Pons (tissue), 1 donor: ENCODE measurements at regions not wholly inside any gene's neighbourhood (a gene's known extent, or its start where the extent isn't known, plus 50 kb on each side); places are given as distances from the start of the nearest gene placed in this dataset.

Experiments
- DNase-seq: peaks from one replicate; pipeline ENCODE4 v3.0.0-alpha.2; 2016; ENCODE audit warnings: low spot score

GRCh38 chr13:59546178-59546577 is 617.5 kb downstream of the DIAPH3 start:
- DNase-seq, result no peak

- DNase-seq, result no peak
These were observed 615.8 kb downstream of the DIAPH3 start for GRCh38 chr13:59547950-59548349.

DNA sequence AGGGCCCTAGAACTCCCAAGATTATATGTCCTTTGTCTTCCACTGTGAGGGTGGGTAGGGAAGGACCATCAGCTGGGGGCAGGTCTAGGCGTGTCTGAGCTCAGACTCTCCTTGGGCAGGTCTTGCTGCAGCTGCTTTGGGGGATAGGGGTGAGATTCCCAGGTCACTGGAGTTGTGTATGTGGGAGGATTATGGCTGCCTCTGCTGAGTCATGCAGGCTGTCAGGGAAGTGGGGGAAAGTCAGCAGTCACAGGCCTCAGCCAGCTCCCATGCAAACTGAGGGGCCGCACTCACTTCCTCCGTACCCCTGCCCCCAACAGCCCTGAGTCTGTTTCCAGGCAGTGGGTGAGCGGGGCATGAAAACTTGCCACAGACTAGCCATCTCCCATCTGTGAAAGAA is 600.8 kb downstream of the DIAPH3 start:
- no peak for DNase-seq

- no peak for DNase-seq
These were observed 597.2 kb downstream of the DIAPH3 start for GRCh38 chr13:59566561-59566960.

DNA sequence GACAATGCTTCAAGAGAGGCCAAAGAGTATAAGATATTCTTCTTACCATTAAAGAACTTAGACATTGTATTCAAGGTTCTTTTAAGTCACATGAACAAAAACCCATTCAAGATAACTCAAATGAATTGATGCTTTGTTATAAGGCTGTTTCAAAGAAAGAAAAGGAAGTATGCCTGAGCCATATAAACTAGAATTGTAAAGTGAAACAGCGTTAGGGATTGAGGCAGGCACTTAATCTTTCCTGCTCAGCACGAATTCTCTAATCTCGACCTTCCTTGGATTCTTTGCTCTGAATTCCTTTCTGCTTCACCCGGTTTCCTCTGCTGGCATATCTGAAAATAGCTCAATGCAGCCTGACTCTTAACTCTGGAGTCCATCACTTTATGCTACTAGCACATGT is 595.4 kb downstream of the DIAPH3 start:
- no peak for DNase-seq

DNA sequence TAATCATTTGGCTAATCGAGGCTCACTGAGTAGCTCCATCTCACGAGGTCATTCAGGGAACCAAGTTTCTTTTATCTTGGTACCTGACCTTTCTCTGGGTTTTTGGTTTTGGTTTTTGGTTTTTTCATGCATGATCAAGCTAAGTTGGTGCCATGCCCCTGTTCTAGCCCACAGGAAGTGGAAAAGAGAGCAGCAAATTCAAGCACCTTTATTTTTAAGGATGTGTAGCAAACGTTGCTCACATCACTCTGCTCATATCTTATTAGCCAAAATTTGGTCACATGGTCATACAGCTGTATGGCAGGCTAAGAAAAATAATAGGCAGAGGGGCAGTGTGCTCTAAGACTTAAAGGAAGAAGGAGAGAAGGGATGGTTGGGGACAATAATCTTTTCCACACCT is 593.5 kb downstream of the DIAPH3 start:
- no peak for DNase-seq

- no peak for DNase-seq
These were observed 579.6 kb downstream of the DIAPH3 start for GRCh38 chr13:59584101-59584500.

DNA sequence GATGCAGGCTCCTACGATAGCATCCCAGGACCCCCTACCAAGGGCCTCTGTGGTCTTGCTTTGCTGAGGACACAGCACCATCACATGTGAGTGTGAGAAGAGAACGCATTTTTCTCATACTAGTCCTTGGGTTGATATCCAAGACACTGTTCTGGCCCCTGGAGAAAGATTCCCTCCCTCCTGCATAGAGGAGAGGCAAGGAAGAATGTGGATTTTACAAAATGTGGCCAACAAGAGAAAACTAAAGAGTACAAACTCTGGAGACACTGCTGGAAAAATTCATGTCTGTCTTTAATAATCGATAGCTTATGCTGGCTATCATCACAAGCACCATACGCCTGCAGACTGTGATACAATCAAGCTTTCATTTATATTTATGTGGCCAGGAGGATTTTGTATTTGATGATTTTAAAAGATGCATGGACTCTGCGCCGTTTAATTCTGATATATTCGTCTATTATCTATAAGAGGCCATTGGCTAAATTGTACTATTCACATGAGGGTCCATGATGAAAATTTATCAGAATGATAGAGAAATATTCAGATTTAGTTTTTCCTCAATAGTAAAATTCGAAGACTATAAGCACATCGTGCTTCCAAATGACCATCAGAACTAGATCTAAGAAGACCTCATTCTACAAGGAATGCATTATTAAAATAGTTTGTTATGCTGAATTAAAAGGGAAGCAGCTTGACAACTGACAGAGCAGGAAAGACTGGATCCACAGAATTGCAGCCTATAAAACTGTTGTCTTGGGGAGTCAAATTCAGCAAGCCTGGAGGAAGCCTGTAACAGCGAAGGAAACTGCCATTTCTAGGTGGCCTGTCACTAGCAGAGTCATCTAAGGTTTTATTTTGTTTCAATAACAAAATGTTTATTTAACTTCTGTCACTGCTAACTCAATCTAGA is 578.7 kb downstream of the DIAPH3 start:
- DNase-seq, result no peak

DNA sequence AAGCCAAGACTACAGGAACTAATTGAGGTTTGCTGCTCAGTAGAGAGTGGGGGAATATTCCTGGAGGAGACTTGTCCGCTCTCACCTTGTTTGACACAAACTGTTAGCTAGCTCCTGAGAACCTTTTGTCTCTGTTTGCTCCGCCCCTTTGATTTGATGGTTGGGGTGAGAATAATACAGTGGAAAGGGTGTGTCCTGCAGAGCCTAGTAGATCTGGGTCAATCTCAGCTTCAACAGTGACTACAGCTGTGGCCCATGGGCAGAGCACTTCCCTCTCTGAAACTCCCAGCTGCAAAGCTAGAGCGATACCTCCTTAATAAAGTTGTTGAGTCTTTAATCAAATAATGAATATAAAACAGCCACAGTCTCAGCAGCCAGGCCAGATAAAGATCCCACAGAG is 576.7 kb downstream of the DIAPH3 start:
- DNase-seq, result no peak

- no peak for DNase-seq
These were observed 575.6 kb downstream of the DIAPH3 start for GRCh38 chr13:59587971-59588716.

DNA sequence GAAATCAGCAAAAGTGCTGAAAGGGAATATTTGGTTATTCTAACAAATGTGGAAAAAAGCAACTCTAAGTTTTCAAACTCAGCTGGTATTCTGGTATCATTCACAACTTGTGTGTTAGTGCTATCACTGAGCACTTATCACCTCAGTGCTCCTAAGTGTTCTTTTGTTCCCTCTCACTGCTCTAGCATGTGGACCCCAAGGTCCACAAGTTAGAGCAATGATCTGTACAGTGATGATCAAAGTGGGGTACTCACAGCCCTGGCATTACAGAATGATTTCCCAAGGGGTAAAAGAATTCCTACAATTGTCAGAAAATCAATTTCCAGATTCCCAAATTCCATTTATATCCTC is 575.0 kb downstream of the DIAPH3 start:
- no peak for DNase-seq

GRCh38 chr13:59601993-59602392 is 561.7 kb downstream of the DIAPH3 start:
- no peak for DNase-seq

GRCh38 chr13:59603646-59604045 is 560.1 kb downstream of the DIAPH3 start:
- DNase-seq, result no peak

GRCh38 chr13:59607172-59607571 is 556.6 kb downstream of the DIAPH3 start:
- no peak for DNase-seq

DNA sequence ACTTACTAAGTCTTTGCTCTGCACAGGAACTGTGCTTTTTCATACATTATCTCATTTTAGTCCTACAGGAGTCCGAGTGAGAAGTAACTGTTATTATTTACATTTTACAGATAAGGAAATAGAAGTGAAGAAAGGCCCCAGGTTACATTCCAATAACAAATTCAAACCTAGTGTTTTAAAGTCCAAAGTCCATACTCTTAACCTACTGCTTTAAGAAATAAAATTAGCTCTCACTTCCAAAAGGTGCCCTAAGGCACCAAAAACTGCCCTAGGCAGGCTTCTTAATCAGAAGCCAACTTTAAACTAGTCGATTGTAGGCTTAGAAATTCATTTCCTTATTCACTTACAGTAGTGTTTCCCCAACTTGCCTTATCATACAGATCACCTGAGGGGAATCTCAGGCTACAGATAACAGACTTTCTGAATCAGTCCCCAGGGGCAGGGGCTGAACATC is 555.9 kb downstream of the DIAPH3 start:
- DNase-seq, result no peak

DNA sequence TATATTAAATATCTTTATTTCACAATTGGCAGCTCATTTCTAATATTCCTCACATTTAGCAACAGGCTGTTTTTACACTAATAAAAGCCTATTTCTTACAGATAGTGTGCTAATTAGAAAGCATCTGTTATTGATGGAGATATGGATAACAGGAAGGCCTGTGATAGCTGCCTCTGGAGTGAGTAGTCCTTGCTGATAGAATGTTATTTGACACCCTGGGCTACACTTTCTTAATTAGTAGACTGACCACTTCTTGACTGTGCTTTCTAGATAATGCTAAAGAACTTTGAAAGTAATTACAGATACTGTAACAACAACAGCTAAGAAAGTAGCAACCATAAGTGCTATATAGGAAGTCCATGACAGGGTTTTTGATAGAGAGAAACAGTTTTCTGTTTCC is 554.3 kb downstream of the DIAPH3 start:
- DNase-seq, result no peak
